Type B pancreatic cell (in vitro differentiated cells): ENCODE measurements at regions not wholly inside any gene's neighbourhood (a gene's known extent, or its start where the extent isn't known, plus 50 kb on each side); places are given as distances from the start of the nearest gene placed in this dataset.

Experiments
- DNase-seq: peaks from one replicate; pipeline ENCODE4 v3.0.0; 2021; ENCODE audit warnings: mixed read lengths; ENCODE audit not compliant: unreplicated experiment; ENCODE audit errors: extremely low spot score
- H3K27ac Mint-ChIP-seq: 2 replicates; pipeline ENCODE4 v1.8.0; 2021; ENCODE audit warnings: mild to moderate bottlenecking, mixed read lengths
- H3K27me3 Mint-ChIP-seq: 2 replicates; pipeline ENCODE4 v1.8.0; 2021; ENCODE audit warnings: mixed read lengths
- H3K36me3 Mint-ChIP-seq: 2 replicates; pipeline ENCODE4 v1.8.0; 2021; ENCODE audit warnings: mixed read lengths
- H3K4me1 Mint-ChIP-seq: one replicate; pipeline ENCODE4 v1.8.0; 2021; ENCODE audit warnings: mixed read lengths; ENCODE audit not compliant: unreplicated experiment
- H3K4me3 Mint-ChIP-seq: 2 replicates; pipeline ENCODE4 v1.8.0; 2021; ENCODE audit warnings: mild to moderate bottlenecking, mixed read lengths
- H3K9me3 Mint-ChIP-seq: 2 replicates; pipeline ENCODE4 v1.8.0; 2021; ENCODE audit warnings: mixed read lengths
- TF ChIP-seq, protein P1 (sequence below): fragments of 200-600 bp; sonication (generic); conservative IDR thresholded peaks from 2 replicates; pipeline ENCODE4 v1.5.0; 2021; ENCODE audit warnings: antibody characterized with exemption, mild to moderate bottlenecking

DNA sequence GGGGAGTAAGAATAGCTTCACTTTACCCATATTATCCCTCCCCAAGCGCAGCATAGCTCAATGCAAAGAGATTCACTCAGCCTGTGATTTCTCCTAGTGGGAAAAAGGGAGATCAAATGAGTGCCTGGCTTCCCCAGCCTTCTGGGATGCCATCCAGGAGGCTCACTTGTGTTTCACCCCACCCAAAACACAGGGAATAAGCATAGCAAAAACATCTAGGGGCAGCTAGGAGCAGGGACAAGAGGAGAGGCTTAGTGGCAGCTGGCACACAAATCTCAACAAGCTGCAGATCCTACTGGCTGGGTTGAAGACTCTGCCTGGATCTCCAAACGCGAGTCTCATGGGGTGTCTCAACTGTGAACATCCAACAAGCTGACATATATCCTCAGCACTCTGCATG lies 715.8 kb downstream of the RNF144B start:
- H3K4me3 Mint-ChIP-seq, result no peak overlapping the region
- TF ChIP-seq, protein P1, sequence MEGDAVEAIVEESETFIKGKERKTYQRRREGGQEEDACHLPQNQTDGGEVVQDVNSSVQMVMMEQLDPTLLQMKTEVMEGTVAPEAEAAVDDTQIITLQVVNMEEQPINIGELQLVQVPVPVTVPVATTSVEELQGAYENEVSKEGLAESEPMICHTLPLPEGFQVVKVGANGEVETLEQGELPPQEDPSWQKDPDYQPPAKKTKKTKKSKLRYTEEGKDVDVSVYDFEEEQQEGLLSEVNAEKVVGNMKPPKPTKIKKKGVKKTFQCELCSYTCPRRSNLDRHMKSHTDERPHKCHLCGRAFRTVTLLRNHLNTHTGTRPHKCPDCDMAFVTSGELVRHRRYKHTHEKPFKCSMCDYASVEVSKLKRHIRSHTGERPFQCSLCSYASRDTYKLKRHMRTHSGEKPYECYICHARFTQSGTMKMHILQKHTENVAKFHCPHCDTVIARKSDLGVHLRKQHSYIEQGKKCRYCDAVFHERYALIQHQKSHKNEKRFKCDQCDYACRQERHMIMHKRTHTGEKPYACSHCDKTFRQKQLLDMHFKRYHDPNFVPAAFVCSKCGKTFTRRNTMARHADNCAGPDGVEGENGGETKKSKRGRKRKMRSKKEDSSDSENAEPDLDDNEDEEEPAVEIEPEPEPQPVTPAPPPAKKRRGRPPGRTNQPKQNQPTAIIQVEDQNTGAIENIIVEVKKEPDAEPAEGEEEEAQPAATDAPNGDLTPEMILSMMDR, result no peak
- H3K27me3 Mint-ChIP-seq, result no peaks in the 10 kb centered on the region
- H3K36me3 Mint-ChIP-seq, result no peaks in the 10 kb centered on the region
- peaks cover 8% of the 10 kb centered on the region for H3K4me1 Mint-ChIP-seq
- no peak overlapping the region for H3K27ac Mint-ChIP-seq
- H3K9me3 Mint-ChIP-seq, result peaks cover 18% of the 10 kb centered on the region
- DNase-seq, result no peak

DNA sequence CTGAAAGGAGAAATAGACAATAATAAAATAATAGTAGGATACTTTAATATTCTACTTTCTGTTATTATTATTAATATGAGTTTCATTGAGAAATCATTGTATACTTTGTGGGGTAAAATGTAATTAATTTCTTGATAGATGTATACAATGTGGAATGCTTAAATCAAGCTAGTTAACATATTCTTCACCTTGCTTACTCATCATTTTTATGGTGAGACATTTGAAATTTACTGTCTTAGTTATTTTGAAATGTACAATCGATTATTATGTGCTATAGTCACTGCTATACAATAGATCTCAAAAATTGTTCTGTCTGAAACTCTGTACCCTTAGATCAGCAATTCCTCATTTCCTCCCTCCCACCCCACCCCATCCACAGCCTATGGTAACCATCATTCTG lies 720.3 kb downstream of the RNF144B start:
- H3K36me3 Mint-ChIP-seq, result no peaks in the 10 kb centered on the region
- no peaks in the 10 kb centered on the region for H3K27me3 Mint-ChIP-seq
- TF ChIP-seq, protein P1, result no peak
- no peak overlapping the region for H3K4me3 Mint-ChIP-seq
- no peak overlapping the region for H3K27ac Mint-ChIP-seq
- H3K9me3 Mint-ChIP-seq, result peaks cover 18% of the 10 kb centered on the region
- peaks cover 8% of the 10 kb centered on the region for H3K4me1 Mint-ChIP-seq
- no peak for DNase-seq

DNA sequence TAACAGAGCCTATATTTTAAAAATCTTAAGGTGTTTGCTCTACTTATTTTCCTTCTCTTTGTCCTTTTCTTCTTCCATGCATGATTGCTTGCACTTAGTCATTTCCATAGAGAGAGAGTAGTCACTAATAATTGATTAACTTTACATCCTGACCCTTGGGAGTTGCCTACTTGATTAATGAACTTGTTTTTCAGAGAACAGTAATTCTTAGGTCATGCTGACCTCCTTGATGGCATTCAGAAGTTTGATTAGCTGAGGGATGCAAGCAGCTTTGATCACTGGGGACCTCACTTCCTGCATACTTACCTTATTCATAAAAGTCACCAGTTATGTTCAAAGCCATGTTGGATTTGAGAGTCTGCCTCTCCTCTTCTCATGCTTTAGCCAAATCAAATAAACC lies 715.6 kb upstream of the ID4 start:
- Mint-ChIP-seq H3K27me3 (no peaks in the 10 kb centered on the region), H3K4me1 (peaks cover 6% of the 10 kb centered on the region), H3K9me3 (peaks cover 15% of the 10 kb centered on the region), H3K27ac (peak overlapping the region; percentile 61), H3K4me3 (peak overlapping the region; percentile 5), H3K36me3 (peaks cover 14% of the 10 kb centered on the region)
- DNase-seq, result no peak
- TF ChIP-seq, protein P1, result no peak

DNA sequence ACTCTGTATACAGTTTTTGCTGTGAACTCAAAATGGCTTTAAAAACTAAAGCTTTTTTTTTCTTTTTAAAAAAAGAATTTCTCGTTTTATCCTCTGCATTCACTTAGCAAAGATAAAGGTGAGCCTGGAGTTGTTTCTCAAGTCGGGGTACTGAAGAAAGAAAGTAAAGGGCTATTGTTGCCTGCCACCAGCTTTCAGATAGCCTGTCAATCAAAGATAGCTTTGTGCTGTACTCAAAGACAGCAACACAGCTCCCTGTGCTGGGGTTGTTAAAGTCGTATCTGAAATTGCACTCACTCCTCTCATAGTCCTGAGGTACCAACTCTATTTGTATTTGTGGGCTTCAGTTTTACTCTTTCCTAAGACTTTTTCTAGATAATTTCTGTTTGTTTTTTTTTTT lies 710.1 kb upstream of the ID4 start:
- Mint-ChIP-seq H3K27ac (no peak overlapping the region), H3K4me3 (no peak overlapping the region), H3K27me3 (no peaks in the 10 kb centered on the region)

DNA sequence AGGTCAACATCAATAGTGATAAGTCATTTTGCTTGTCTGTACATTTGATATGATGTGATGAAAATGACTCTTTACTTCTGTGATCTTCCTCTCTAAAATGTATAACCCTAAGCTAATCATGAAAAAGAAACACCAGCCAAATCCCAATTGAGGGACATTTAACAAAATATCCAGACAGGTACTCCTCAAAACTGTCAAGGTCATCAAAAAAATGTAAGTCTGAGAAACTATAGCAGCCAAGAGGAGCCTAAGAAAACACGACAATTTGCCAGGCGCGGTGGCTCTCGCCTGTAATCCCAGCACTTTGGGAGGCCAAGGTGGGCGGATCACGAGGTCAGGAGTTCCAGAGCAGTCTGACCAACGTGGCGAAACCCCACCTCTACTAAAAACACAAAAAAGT lies 708.5 kb upstream of the ID4 start:
- DNase-seq, result no peak
- H3K4me3 Mint-ChIP-seq, result no peak overlapping the region
- H3K9me3 Mint-ChIP-seq, result peaks cover under 1% of the 10 kb centered on the region
- H3K27ac Mint-ChIP-seq, result no peak overlapping the region
- H3K4me1 Mint-ChIP-seq, result no peaks in the 10 kb centered on the region
- peaks cover under 1% of the 10 kb centered on the region for H3K36me3 Mint-ChIP-seq
- H3K27me3 Mint-ChIP-seq, result no peaks in the 10 kb centered on the region
- TF ChIP-seq, protein P1, result no peak

More for the DNA sequence above, 710.1 kb upstream of the ID4 start:
- TF ChIP-seq, protein P1, result no peak
- no peak for DNase-seq
- Mint-ChIP-seq H3K4me1 (no peaks in the 10 kb centered on the region), H3K36me3 (peaks cover 4% of the 10 kb centered on the region), H3K9me3 (peaks cover 8% of the 10 kb centered on the region)

DNA sequence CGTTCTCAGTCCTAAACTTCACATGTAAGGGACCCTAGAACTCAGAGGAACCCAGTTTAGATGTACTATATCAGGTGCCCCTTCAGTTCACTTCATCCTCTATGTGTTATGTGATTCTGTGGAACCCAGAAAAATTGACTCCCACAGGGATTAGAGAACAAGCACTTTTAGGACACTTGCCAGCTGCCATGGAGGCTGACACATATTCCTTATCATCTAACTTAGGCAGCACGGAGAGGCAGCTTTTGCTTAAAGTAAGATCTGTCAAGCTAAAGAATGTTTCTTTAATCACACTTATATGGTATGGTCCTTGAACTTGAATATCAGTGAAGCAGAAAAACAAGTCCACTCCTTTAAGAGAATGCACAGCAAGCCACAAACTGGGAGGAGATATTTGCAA lies 701.5 kb upstream of the ID4 start:
- TF ChIP-seq, protein P1, result no peak
- DNase-seq, result no peak
- H3K9me3 Mint-ChIP-seq, result no peaks in the 10 kb centered on the region
- no peaks in the 10 kb centered on the region for H3K27me3 Mint-ChIP-seq
- H3K27ac Mint-ChIP-seq, result no peak overlapping the region
- no peak overlapping the region for H3K4me3 Mint-ChIP-seq
- H3K4me1 Mint-ChIP-seq, result no peaks in the 10 kb centered on the region
- no peaks in the 10 kb centered on the region for H3K36me3 Mint-ChIP-seq
